ENCODE measurements at regions not wholly inside any gene's neighbourhood (a gene's known extent, or its start where the extent isn't known, plus 50 kb on each side); places are given as distances from the start of the nearest gene placed in this dataset.

DNA sequence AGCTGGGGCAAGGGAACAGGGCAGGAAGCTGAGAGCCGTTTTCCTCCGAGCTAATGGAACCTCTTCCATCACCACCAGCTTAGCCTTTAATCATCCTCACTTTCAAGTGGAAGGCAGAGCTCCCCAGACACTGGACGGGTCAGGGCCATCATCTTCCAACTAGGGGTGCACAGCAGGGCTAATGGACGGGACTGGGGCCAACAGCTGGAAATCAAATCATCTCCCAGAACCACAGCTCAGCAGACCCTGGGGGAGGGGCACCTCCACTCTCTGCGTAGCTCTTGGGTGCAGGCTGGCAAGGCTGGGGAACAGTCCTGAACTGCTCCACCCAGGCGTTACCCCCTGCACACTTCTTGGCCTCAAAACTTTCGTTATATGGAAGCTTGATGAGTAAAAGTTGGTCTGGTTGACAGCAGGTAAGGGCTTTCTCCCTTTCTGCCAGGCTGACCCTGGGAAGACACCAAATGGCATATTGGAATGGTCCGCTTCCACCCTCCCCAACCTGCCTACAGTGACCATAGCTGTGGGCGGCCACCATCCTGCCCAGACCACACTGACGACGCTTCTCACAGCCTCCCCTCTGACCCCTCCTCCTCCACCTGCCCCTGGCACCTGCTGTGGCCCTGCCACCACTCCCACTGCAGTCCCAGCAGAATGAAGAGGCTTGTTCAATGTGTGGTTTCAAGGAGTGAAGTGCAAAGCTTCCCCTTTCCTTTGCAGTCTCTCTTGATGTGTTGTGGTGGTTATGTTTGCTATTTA, 51.7 kb upstream of the RET start:
- DNase-seq, result no peak

GRCh38 chr10:43026039-43026973, 50.6 kb upstream of the RET start:
- no peak for DNase-seq
